Bone marrow (tissue), 2 donors: ENCODE measurements at regions not wholly inside any gene's neighbourhood (a gene's known extent, or its start where the extent isn't known, plus 50 kb on each side); places are given as distances from the start of the nearest gene placed in this dataset.
"Not testable (repeated sequence)": the region's sequence is repeated elsewhere in the genome, so short reads cannot be mapped to it uniquely, and the experiment has no call there.

Source experiments
- DNase-seq, 2 donors: peaks; one replicate each; lab custom pipeline; 2025; lab: John Stamatoyannopoulos, UW

DNA sequence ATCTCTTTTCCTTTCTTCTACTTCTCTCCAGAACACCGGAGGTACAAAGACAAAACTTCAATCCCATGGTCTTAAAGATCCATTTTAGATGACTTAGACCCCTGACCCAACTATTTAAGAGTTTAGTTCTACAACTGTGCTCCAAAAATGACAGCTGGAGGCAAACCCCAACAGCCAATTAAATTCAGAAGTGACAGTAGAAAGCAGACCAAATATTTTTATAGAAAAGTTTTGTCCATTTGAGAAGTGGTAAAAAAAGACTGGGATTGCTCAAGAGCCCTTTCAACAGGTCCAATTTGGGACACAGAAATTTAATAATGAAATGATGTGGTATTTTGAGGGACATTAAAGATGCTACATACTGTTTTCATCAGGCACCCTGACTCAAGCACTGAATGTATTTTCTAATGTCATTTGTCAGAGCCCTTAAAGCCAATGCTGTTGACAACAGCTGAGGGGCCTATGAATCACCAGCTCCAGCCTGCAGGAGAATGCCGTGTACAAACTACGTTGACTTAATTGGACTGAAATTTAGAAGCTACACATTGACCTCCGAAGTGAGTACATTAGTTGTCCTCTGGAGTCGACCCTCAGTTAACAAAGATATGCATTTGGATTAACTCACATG, 147.5 kb upstream of the PIK3R1 start:
- DNase-seq = no peak

DNA sequence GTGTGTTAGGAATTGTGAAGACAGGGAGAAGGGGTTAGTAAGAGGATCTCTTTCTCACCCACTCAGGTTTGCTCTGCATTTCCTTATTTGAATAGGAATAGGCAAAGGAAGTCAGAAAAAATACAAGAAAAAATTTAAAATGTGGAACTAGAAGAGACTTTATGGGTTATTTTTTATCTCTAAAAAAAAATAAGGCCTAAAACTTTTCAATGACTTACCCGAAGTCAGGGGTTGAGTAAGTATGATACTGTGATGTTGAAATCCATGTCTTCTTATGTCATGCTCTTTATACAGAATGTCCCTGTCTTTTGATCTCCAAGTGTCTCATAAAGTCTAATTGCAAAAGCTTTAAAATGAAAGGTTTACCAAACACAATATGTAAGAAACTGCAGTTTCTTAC, 148.3 kb upstream of the PIK3R1 start:
- DNase-seq = no peak

DNA sequence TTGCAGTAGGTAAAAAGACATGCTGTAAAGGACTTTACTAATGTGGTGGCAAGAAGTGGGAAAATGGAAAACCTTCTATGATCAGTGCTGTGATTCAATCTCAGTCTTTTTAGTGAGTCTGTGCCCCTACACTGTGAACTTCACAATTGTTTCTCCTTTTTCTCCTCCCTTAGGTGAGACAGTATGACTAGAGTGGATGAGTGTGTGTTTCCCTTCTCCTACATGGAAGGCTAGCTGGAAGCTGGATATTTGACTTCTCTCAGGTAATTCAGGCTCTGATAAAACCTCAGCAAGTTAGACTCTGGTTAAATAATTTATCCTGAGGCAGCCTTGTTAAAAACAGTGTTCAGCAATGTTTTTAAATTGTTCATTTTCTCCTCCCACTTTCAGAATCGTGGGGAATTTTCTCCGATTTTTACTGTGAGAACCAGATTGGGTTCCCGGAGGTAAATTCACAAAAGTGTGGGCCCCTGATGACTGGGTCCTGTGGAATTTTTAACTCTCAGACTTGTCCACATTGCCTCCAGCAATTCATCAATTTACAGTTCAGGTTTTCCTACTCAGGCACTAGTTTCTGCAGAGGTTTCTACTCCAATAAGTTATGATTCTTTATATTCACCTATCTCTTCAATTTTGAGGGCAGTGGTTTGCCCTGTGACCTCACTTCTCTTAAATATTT, 149.1 kb upstream of the PIK3R1 start:
- DNase-seq = no peak

DNA sequence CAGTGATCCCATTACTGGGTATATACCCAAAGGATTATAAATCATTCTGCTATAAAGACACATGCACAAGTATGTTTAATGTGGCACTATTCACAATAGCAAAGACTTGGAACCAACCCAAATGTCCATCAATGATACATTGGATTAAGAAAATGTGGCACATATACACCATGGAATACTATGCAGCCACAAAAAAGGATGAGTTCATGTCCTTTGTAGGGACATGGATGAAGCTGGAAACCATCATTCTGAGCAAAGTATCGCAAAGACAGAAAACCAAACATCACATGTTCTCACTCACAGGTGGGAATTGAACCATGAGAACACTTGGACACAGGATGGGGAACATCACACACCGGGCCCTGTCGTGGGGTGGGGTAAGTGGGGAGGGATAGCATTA, 150.2 kb upstream of the PIK3R1 start:
- not testable (repeated sequence) for DNase-seq

DNA sequence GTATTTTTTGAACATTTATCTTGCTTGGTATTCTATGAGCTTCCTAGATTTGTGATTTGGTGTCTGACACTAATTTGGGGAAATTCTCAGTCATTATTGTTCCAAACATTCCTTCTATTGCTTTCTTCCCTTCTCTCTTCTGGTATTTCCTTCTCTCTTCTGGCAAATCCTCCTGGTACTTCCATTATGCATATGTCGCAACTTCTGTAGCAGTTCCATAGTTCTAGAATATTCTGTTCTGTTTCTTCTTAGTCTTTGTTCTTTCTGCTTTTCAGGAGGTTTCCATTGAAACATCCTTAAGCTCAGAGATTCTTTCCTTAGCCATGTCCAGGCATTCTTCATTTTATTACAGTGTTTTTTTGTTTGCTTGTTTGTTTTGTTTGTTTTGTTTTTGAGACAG, 155.2 kb upstream of the PIK3R1 start:
- DNase-seq = no peak

DNA sequence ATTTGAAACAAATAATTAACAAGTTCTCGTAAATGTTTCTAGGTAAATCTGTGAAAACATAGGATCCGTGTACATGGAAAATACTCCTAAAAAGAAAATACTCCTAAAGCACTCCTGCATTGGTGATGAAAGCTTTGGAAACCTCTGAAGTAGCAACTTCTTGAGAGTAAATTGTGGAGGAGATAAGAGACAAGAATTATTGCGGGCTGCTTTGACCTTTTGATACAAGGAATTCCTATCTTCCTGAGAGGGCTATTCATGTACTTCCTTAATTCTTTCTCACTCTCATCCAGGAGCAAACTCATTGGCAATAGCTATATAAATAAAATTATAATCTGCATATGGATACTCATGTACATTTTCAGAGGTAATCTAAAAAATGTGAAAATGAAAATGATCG, 158.4 kb upstream of the PIK3R1 start:
- DNase-seq = no peak

DNA sequence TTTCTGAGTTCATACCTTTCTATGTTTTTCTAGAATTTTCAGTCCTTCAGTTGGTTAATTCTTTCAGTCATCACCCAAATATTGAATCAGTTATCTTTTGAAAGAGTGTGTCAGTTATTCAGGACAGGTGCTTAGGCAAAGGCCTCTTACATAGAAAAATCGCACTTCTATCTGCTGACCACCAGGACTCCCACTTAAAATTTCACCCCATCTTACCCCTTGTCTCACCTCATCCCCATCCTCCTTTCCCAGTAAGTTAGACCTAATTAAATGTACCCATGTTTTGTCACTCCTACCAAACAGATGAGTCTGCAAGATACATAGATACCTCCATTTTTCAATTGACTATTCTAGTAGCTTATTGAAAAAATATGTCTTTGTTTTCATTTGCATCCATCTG, 159.9 kb upstream of the PIK3R1 start:
- no peak for DNase-seq

DNA sequence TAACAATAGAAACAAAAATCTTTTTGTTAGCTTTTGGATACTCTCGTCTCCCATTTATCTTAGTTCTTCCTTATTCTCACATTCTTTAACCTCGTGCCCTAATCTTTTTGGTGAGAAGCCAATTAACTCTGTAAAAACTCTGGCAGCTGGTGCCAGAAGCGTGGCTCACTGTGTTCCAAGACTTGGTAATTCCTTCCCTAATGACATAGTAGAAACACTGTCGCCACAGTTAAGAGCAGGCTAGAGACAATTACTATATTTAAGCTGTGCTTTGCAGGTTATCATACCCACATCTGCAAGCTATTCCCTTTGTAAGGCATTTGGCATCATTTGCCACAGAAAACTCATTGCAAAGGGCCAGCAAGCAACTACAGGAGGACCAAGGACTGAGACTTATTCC, 160.9 kb upstream of the PIK3R1 start:
- no peak for DNase-seq

DNA sequence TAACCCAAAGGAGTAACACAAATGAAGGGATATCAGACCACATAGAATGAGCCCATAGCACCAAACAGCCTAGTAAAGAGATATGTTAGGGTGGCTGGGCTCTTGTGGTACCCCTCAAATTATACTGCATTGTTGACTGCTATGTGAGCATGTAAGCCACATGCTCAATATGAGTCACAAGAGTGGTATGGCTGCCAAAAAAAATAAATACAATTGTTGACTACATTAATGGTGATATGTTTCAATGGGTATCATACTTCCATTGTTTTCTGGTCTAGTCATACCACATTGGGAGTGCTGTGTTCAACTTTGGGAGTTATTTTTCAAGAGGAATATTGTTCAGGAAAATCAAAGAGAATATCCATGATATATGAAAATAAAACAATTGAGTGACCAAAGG, 162.4 kb upstream of the PIK3R1 start:
- no peak for DNase-seq

DNA sequence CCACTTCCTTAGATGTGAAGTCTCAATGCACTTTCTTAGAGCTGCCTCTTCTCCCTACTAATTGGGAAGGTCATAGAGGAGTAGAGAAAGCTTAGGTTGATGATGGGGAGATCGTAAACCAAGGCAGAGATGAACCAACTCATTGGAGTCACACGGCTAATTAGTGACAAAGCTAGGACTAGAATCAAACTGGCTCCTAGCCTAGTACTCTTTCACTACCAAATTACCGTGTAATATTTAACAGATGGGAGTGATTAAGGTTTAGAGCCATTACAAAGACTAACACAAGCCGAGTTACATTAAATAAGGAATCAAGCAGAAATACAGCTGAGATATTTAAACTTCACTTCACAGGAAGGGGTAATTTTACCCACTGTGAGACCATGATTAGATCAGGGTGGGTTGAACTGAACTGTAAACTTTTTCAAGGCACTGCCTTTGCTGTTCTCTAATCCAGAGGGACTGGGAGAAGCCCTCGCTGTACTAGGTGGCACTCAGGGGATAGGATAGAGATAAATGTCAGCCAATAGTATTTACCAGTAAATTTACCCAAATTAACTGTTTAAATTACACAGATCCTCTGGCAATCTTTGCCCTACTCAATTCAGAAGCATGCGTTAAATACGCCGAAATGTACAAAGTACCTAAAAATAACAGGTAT, 166.4 kb upstream of the PIK3R1 start:
- DNase-seq = no peak

DNA sequence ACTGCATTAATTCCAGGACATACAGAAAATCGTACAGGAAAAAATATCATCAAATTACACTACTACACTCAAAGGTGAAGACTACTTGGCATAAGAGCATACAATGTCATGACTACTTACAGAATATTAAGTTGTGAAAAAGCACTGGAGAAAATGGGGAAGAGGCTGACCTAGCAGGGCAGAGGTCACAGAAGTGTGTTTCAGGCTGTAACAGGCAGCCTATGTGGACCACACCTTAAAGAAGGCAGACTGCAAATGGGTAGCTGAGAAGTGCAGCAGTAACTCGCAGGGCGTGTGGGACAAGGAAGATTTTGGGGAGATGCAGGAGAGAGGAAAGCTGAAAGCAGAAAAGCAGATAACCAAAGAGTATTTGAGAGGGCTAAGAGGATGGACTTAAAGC, 167.0 kb upstream of the PIK3R1 start:
- DNase-seq = no peak

DNA sequence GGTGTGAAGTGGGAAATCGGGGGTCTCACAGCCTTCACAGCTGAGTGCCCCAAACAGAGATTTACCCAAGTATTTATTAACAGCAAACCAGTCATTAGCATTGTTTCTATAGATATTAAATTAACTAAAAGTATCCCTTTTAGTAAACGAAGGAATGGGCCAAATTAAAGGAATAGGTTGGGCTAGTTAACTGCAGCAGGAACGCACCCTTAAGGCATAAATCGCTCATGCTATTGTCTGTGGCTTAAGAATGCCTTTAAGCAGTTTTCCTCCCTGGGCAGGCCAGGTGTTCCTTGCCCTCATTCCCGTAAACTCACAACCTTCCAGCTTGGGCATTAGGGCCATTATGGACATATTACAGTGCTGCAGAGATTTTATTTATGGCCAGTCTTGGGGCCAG, 167.5 kb upstream of the PIK3R1 start:
- not testable (repeated sequence) for DNase-seq

DNA sequence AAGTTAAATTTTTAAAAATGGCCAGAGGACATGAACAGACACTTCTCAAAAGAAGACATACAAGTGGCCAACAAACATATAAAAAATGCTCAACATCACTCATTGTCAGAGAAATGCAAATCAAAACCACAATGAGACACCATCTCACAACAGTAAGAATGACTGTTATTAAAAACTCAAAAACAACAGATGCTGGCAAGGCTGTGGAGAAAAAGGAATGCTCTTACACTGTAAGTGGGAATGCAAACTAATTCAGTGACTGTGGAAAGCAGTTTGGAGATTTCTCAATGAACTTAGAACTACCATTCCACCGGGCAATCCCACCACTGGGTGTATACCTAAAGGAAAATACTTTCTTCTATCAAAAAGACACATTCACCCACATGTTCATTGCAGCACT, 168.5 kb upstream of the PIK3R1 start:
- DNase-seq = no peak

DNA sequence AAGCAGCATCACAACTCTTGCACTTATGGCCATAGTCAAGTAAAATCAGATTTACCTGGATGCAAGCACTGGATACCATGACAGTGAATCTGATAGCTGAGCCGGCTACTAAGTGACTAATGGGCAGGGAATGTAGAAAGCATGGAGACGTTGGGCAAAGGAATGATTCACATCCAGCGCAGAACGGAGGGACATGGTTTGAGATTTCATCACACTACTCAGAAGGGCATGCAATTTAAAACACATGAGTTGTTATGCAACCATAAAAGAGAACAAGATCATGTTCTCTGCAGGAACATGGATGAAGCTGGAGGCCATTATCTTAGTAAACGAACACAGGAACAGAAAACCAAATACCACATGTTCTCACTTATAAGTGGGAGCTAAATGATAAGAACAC, 169.1 kb upstream of the PIK3R1 start:
- DNase-seq = no peak

DNA sequence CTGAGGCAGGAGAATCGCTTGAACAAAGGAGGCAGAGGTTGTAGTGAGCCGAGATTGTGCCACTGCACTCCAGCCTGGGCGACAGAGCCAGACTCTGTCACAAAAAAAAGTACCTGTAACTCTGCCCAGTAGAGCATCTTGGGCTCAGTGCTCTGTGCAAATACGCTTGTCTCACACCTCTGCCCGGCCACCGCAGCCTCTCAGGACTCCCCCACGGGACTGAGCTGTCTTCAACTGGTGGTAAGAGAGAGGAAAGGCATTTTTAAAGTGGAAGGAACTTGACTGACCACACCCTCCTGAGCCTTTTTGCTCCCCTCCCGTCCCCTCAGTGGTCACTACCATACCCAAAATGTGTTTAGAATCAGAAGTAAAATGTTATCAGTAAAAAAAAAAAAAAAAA, 174.3 kb upstream of the PIK3R1 start:
- no peak for DNase-seq

DNA sequence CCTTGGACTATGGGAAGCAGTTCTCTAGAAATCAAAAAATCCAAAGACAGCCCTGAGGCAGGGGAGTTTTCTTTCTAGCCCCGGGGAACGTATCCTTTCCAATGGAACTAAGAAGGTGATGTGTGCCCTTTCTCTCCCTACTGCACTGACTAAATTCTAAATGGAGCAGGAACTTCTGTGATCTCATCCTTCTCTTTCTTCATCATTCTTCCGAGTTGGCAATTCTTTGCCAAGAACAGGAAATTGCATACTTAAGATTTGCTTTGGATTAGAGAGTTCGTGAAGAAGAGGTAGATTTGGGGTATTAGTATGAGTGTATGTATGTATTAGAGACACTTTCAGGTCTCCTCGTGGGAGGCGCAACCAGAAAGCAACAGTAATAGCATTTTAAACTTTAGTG, 178.0 kb upstream of the PIK3R1 start:
- no peak for DNase-seq

DNA sequence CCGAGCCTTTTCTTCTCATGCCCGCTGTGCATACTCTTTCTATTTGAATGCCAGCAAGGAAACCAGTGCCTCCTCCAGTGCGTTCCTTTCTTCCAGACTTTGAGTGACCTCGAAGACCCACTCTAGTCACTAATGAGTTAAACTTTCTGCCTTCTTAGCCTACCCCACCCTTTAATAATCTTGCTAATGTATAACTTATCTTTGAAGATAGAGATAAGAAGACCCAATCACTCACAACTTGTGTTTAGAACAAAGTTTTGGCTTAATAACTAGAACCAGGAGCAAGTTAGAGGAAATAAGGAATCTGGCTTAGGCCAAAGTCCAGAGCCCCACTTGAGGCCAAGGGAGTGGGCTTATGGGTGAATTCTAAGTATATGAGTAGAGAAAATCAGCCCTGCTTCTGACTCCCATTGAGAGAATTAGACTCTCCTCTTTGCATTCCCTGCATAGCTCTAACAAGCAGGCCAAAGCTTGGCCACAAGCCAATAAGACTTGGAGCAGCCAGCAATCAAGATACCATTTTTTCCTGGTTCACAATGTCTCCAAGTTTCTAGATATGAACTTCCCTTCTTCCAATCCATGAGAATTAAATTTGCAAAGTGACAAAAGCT, 181.5 kb upstream of the PIK3R1 start:
- no peak for DNase-seq

DNA sequence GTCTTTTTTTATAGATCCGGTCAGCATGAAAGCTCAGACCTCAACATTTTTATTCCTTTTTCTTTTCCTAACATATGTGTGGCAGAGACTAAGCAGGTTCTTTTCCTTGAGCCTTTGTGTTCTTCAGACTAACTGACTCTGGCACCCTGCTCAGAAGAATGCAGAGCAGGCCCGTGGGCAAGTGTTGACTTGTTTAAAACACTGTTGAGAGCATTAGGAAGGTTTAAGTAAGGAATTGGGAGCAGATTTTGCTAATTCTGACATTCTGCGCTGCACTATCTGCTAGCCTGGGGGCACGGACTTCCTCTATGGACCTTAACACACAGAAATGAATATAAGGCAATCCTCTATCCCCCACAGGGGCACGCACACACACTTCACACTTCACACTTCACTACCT, 182.5 kb upstream of the PIK3R1 start:
- no peak for DNase-seq

DNA sequence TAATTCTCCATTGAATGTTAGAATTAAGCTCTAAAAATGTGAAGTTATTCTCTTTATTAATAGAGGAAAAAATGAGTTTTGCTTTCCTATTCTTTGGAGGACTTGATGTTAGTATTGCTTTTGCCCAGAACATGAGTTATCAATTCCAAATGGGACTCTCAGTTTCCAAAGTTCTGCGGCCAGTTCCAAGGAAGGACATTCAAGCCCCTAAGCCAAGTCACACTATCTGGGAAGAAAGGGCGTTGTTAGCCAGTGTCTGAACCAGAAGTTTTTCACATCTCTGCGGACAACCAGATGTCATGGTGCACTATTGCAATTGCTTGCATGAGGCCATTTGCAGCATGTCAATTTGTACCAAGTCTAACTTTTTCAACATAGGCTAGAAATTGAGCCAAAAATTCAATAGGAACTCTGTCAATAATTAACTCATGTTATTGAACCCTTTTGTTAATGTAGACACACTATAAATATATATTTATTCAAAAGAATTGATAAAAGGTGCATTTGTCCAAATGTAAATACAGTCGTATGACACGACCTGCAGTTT, 183.3 kb upstream of the PIK3R1 start:
- no peak for DNase-seq

DNA sequence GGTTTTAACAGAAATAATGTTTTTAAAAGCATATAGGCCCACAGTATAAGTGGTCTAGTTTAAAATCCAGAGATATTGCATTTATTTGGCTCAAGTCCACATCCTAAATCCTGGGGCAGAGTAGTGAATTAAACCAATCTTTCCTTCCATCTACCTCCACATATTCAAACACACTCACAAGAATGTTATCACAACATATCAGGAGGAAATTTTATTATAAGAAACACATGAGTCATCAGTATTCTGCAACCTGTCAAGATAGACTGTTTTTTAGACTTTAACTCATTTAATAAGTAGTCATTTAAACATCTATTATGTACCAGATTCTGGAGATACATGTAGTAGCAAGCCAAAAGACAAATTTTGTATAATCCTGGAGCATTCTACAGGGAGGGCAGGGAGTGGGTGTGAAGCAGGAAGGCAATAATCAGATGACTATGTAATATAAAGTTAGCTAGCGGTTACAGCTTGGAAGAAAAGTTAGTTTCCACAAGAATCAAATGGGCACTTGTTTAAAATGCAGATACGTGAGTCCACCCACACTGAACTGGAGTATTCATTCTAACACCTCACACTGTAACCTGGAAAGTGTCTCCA, 187.3 kb upstream of the PIK3R1 start:
- DNase-seq = no peak

DNA sequence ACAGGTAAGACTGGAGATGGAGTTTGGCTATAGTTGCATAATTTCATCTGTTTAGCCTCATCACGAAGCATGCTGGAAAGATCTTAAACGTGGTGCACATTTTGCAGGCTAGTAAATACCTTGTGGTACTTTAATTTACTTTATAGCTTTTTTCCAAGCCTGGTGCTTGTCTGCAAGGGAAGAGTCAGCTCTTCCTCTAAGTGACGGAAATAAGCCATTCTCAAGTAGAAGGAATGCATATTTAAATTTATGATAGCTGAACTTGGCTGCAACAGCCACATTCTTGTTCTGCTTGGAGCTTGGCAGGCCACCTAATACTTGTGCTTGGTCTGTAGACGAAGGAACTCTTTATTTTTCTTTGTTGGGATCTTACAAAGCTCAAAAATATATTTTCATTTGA, 188.0 kb upstream of the PIK3R1 start:
- no peak for DNase-seq

DNA sequence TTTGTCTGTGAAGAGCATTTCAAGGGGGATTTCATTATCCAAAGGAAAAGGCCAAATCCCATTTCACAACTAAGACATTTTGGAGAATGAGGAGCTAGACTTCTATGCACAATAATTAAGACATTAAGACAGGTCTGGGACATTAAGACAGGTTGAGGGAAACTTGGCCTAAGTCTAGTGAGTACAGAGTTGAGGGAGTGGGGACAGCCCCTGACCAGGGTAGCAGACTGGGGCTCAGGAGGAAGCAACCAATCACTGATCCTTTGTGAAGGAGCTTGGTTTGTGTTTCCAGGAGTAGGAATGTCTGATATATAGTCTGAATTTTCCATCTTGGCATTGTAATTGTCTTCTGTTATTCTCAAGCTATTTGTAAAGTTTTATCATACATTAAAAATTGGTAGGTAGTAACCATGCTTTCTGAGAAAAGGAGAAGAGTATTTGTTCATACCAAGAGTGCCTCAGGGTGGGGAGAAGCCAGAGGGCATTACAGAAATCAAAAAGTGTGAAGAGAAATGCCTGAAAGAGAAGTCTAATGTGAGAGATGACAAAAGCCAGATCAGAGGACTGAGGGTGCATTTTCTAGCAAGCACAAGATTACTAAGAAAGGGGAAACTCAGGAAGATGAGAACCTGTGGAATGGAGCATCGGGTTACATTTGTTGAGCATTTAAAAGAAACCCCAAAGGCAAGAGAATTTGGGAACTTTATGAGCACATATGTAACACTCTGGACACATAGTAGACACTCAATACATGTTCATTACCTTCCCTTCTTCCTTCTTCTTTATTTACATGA, 189.3 kb upstream of the PIK3R1 start:
- no peak for DNase-seq
